GM21381 (cell line): ENCODE measurements at regions not wholly inside any gene's neighbourhood (a gene's known extent, or its start where the extent isn't known, plus 50 kb on each side); places are given as distances from the start of the nearest gene placed in this dataset.
"Not testable (repeated sequence)": the region's sequence is repeated elsewhere in the genome, so short reads cannot be mapped to it uniquely, and the experiment has no call there.

ENCODE experiments used
- ATAC-seq: cut with Tn5 transposase; IDR thresholded peaks from one replicate; pipeline ENCODE4 v1.9.1; 2021; ENCODE audit warnings: mild to moderate bottlenecking, moderate library complexity; ENCODE audit not compliant: unreplicated experiment

DNA sequence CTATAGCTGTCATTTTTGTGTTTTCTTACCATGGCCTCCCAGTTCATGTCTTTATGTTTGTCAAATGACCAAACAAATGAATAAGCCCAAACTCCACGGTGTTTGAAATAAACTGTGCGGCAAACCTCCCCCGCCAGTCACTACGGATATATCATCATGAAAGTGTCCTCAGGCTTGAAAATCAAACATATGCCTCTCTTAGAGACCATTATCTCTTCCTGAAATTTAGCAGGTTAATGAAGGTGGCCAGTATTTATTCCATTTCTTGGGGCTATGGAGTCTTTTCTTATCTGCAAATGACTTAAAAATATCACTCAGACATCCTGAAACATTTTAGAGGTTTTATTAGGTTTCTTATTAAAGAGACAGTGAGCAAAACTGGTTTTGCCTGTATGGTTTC is 610.3 kb upstream of the CDH5 start:
- ATAC-seq, result no peak

DNA sequence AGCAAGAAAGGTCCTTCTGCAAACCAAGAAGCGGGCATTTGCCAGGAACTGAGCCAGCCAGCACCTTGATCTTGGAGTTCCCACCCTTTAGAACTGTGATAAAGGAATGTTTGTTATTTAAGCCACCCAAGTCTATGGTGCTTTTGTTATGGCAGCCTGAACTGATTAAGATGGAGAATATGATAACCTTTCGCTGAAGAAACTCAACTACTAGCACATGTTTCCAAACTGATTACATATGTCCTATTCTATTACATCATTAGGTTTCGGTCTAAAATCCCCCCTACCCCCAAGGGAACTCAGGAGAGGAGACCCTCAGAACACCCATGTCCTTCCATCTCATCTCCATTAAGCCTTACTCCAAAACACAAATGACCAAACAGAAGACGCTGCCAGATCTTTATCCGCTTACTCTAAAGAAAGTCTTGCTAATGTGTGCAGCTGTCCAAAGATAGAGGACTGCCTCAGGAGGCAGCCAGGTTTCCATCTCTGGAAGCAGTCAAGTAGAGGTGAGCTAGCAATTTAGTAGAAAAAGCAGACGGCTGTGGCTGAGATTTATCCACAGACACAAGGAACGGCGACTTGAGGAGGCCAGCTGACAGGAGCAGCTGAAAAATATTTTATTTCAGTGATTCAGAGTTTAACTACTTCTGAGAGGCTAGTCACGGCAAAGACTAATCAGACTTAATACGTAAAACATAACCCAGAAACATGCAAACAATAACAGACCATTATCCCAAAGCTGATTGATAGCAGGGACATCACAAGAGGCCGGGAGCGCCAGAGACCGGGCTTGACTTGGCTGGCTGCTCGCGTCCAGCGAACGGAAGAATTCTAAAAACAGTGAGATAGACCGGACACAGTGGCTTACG is 611.4 kb upstream of the CDH5 start:
- no peak for ATAC-seq

DNA sequence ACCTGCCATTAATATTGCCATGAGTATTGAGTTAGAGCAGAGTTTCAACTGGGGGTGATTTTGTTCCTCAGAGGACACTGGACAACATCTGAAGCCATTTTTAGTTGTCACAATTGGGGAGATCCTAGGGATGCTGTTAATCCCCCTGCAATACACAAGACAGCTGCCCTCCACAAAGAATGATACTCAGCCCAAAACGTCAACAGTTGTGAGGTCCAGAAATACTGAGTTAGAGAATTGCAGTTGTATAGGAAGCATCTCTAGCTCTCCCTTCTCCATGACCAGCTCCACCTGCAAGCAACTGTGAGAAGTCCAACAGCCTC is 614.0 kb upstream of the CDH5 start:
- ATAC-seq, result no peak

DNA sequence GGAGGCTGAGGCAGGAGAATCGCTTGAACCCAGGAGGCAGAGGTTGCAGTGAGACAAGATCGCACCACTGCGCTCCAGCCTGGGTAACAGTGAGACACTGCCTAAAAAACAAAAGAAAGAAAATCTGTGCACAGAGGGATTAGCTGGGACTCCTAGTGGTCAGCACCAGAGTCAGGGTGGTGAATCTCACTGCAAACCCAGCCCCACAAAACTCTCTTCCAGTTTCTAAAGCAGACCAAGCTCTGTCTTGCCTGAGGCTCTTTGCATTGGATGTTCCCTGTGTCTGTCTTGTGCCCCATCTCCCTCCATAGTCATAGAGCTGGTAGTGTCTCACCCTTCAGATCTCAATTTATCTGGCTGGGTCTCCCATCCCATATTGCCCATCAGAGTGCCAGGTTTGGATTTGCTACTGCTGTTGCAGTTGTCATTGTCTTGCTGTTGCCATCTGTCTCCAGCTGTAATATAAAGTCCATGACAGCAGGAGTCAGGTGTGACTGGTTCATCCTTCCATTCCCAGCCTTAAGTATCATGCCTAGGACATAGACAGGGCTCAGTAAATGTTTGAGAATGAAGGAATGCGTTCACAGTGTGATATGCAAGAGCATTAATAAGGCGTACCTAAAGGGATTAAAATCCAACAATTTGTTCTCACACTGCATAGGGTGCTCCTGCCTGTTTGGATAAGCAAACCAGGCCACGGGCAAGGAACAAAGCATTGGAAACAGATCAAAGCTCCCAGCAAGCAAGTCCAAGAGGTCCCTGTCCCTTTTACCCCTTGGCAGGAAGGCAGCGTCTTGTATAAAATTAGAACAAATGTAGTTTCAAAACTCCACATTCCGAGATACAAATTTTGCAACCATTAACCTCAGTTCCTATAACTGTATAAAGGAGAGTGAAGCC is 614.6 kb upstream of the CDH5 start:
- ATAC-seq, result no peak

DNA sequence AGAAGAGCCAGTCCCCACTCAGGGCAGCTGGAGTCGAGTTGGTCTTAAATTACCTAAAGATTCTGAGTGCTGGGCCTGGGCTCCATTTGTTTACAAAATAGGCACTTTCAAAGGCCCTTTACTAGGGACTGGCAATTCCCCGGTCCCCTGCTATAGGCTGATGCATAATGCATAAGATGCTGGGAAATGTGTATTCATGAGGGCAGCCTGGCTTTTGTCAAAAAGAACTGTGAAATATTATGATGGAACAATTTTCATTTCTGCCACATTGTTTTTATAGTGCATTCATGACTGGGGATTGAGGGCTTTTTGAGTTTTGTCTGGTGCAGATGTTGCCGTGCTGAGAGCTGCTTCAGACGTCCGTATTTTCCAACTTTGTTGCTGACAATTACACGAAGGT is 617.0 kb upstream of the CDH5 start:
- no peak for ATAC-seq

DNA sequence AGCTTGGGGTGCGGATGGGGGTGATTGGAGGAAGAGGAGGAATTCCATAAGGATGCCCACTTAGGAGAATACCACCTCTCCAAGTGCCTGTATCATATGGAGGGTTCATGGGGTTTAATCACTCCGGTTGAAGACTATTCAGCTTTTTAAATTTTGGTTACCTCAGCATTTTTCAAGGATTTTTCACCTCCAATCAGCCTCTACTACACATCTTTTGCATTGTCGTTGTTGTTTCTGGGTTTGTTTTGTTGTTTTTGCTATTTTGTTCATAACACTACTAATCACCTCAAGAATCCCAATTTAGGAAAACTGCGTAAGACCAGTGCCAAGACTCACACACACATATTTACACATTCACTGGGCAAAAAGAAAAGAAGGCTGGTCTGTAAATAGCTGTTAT is 619.5 kb upstream of the CDH5 start:
- no peak for ATAC-seq

DNA sequence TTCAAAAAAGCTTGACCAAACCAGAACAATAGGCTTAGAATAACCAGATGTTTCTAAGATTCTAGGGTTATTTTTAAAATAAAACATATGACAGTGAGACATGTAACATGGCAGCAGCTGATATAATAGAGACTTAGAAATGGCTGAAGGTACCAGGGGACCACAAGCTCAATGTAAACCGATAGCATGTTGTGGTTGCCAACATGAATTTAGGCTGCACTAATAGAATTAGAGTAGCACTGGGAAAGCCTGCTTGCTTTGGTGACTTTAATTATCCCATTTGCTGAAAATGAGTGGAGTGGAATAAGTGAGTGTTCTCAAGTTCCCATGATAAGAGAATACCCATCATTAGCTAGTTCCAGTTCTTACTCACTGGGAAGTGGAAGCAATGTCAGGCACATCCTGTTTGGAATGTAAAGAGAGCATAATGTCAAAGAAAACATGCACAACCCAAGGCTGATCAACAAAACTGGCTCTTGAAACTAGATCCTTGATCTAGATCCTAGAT is 621.2 kb upstream of the CDH5 start:
- ATAC-seq, result no peak

DNA sequence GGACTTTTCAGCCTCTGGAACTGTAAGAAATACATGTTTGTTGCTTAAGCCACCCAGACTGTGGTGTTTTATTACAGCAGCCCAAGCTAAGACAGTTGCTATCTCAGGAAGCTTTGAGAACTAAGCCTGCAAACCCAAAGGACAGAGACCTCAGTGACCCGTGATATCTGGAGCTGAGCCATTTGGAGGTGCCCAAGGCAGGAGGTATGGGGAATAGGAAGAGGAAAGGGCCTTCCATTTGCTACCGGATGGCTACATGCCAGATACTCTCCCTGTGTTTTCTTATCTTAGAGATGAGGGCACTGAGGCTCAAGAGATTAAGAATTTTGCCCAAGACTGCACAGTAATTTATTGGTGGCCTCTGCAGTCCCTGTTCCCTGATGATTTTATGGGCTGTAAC is 622.1 kb upstream of the CDH5 start:
- no peak for ATAC-seq

DNA sequence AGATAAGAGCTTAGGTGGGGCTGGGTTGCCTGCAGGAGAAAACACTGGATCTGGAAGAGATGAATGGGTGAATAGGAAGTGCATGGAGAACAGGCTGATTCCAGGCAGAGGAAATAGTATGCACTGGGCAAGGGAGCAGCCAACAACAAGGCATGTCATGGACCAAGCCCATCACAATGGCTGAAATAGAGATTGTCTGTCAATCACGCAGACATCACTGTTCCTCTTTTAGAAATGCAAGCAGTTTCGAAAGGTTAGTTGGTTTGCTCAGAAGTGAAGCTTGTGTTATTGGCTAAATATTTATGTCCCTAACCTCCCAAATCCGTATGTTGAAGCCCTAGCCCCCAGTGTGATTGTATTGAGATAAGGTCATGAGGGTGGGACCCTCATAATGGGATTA is 621.7 kb upstream of the CDH11 start:
- no peak for ATAC-seq

DNA sequence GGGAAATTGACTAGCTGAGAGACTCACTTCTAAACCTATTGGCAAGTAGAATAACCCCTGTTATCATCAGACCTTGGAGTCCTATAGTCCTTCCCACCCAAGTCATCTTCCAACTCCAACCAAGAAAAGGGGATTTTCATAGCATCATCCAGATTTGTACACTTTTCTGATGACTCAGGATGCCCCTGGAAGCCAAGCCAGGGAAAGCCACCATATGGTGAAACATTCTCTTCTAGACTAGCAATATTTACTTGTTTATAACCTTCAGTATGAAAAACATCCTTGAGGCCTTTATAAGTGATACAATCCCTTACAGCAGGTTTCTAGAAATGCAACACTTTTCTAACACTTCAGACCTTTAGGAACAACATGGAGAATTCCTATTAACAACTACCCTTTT is 618.8 kb upstream of the CDH11 start:
- no peak for ATAC-seq

DNA sequence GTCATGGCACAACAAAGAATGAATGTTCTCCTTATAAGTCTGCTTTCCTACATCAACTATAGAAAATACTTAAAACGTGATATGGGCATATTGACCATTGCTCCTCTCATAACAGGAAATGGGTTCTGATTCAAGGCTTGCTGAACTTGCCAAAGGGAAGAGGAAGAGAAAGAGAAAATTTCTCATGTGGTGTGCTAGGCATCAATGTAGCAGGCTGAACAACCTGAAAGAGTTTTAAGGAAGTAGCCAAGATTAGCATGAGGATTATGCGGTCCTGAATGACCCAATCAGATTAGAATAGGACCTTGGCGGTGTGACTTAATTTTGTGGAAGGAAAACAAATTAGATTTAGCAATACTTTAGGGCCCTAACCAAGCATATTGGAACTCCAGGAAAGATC is 617.7 kb upstream of the CDH11 start:
- ATAC-seq, result no peak

DNA sequence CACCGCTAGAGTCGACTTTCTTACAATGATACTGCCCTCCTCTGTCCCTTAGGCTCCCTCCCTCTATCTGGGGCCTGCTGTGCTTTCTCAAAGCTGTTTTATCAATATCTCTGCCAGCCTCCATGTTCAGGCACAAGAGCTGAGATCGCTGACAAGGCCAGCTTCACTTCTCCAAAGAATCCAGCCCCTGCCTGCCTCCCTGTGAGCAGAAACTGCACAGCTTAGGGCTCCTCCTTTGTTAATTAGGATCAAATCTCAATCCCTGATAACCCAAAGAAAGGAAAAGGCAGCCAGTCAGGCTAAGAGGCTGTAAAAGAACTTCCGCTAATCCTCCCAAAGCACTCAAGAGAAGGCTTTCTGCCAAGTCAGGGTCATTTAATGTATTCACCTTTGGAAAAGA is 616.0 kb upstream of the CDH11 start:
- ATAC-seq, result no peak

DNA sequence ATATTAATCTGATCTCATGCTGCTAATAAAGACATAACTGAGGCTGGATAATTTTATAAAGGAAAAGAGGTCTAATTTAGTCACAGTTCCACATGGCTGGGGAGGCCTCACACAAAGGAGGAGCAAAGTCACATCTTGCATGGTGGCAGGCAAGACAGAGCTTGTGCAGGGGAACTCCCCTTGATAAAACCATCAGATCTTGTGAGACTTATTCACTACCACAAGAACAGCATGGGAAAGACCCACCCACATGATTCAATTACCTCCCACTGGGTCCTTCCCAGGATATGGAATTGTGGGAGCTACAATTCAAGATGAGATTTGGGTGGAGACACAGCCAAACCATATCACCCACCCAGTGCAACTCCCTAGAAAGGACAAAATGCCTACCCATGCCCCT is 613.8 kb upstream of the CDH11 start:
- not testable (repeated sequence) for ATAC-seq

DNA sequence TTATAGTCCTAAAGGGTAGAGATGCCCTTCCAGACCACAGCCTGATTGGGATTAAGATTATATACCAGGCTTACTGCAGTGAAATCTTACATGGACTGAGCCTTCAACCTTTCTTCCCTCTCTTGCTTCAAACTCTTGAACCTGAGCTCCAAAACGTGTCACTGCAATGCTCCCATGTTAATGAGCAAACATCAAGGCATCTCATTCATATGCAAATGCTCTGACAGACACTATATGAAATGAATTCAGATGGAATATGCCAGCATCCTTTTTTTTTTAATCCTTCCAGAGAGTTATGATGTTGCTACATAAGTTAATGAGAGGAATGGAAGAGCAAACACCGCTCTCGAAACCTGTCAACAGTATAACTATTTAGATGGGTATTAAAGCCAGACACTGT is 611.9 kb upstream of the CDH11 start:
- ATAC-seq, result no peak

DNA sequence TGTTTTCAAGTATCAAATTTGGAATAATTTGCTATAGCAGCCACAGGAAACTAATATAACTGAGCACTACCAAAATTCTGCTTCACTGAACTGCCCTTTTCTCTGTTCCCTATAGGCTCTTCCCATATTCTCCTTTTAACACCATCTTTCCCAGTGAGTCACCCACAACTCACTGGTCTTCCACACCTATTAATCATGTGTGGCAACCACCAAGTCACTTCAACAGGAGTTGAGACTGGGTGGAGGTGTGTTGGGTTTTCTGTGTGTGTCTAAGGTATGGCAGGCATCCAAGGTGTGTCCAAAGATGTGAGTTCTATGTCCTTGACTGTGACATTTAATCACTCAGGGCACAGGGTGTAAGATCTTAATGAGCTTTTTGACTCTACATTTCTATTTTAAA is 610.0 kb upstream of the CDH11 start:
- ATAC-seq, result no peak

DNA sequence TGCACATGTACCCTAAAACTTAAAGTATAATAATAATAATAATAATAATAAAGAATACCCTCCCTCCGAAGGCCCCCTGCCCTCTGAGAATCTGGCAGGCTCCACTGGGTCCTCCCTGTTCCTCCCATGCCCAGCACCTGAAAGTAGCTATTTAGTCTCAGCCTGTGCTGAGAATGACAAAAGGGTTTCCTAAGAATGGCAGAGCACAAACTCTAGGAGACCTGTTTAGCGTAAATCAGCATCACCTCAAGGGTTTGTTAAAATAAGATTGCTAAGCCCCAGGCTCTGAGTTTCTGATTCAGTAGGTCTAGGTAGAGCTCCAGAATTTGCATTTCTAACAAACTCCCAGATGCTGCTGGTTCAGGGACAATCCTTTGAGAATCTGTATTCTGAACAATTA is 606.8 kb upstream of the CDH11 start:
- ATAC-seq, result no peak

DNA sequence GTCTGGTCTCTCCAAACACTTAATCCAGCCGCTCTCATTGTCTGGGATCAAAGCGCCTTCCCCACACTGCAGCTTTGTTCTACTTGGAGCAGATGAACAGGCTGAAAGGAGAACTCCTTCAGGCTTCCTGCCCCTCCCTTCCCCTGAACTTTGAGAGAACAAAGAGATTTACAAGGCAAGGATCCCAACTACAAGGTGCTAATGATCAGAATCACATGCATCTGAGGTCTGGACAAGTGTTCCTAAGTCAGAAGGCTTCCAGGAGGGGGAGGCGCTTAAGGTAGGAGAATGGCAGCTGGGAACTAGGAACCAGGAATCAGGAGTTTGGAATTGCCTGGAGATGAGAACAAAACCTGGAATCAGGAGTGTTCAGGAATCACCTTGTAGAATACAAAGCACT is 606.3 kb upstream of the CDH11 start:
- no peak for ATAC-seq

DNA sequence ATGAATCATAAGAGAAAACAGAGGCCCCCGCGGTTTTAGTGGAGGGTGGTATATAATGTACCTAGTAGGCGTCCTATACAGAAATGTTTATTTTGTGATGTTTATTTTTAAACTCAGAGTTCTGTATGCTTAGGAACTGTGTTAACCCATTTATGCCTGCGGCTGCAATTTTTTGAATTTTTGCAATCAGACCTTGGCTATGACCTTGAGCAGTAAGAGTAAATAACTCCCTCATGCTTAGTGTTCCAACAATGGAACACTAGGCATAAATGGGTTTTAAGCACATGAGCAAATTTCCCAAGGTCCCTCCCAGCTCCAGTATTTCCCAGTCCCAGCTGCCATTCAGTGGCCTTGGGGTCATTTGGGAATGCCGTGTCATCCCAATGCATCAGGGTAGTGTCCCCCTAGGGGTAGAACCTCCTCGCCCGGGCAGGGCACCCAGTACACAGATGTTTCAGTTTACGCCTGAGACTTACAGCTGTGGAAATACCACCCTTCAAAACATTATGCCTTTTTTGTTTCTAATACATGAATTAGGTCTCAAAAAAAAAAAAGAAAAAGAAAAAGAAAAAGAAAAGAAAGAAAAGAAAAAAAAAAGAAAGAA is 605.8 kb upstream of the CDH11 start:
- no peak for ATAC-seq

DNA sequence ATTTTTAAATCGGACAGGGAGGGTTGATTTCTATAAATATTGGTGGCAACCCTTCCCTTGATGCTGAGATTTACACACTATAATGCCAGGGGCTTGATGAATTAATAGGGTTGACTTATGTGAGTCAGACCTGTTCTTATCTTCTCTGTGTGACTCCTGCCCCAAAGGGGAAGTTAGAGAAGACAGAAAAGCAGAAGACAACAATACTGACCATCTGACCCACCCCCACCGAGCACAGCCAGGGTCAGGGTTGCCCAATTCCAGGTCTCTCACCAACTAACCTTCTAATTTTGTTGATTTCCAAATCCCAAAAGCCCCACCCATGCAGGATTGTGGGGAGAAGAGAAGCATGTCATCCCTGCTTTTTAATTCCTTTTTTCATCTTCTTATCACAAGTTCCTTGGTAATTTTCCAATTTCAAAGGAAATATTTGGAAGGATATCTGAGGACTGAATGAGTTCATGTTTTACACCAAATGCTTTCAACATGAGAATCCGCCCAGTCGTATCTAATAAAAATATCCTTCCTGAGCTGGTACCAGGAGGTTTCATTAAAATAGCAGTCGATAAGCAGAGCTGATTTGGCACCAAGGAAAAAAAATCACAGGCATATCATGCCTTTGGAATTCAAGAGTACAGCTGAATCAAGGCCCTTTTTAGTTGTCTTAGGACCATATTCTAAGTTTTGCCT is 603.4 kb upstream of the CDH11 start:
- no peak for ATAC-seq

DNA sequence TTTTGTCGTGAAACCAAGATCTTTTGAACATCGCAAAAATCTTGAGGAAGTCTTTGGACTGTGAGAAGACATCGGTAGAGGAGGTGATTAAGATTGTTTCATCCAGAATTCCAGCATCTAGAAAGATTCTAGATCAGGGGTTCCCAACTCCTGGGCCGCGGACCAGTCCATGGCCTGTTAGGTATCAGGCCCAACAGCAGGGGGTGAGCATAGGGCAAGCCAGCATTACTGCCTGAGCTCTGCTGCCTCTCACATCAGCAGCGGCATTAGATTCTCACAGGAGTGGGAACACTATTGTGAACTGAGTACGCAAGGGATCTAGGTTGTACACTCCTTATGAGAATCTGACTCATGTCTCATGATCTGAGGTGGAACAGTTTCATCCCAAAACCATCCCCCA is 600.6 kb upstream of the CDH11 start:
- ATAC-seq, result no peak

DNA sequence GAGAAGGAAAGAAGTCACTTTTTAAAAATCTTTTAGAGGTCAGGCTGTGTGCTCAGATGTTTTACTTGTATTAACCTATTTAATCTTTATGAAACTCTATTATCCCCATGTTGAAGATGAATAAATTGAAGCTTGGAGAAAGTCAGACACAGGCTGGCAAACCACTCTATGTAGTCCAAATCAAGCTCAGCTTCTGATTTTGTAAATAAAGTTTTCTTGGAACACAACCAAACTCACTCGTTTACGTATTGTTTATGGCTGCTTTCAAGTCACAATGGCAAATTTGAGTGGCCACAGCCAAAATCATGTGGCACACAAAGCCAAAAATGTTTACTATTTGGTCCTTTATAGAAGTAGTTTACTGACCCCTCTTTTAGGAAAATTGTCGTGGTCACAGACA is 596.0 kb upstream of the CDH11 start:
- ATAC-seq, result no peak
